HepG2 (cell line): ENCODE measurements at regions not wholly inside any gene's neighbourhood (a gene's known extent, or its start where the extent isn't known, plus 50 kb on each side); places are given as distances from the start of the nearest gene placed in this dataset.

ENCODE experiments used
- ATAC-seq: fragments of 200-7000 bp; cut with Tn5 transposase; 3 replicates; pipeline ENCODE4 v1.9.1; 2020; ENCODE audit warnings: mild to moderate bottlenecking, moderate library complexity
- BruUV-seq: library from RNA; stranded (reverse); fragments of 400-500 nt; replicated peaks from 2 replicates; lab custom pipeline; 2021; lab: Mats Ljungman, UMichigan
- CTCF ChIA-PET: fragments of 300-600 bp; formaldehyde crosslinking; extraction: SDS; loops from one replicate; lab custom pipeline; 2021; ENCODE audit warnings: low total read pairs, inconsistent platforms, low intra/inter-chr PET ratio; lab: Yijun Ruan, JAX
- POLR2A ChIA-PET: fragments of 350-600 bp; sonication (Branson Sonifier 250); formaldehyde crosslinking; loops from one replicate; lab custom pipeline; 2020; ENCODE audit warnings: antibody characterized with exemption, inconsistent platforms; lab: Yijun Ruan, JAX
- DNase-seq: peaks from one replicate; pipeline ENCODE4 v3.0.0-alpha.2; 2015; ENCODE audit warnings: low spot score
- FAIRE-seq: peaks from 3 replicates; lab custom pipeline; 2011; peaks lifted over from hg19 to GRCh38; lab: Jason Lieb, UNC
- H2AFZ ChIP-seq: one replicate; pipeline ENCODE4 v1.6.1; 2011; ENCODE audit warnings: low read length, inconsistent platforms
- H3K27ac ChIP-seq: fragments of 300-600 bp; 3 replicates; pipeline ENCODE4 v1.8.0; 2011; ENCODE audit warnings: mixed run types, mild to moderate bottlenecking, mixed read lengths, low read length, inconsistent platforms; ENCODE audit not compliant: insufficient read depth; ENCODE audit errors: extremely low read length
- H3K27me3 ChIP-seq, 2 experiments: fragments of 200-600 bp in 1 of 2; 2 replicates in 1 of 2; 3 replicates in 1 of 2; pipeline versions ENCODE4 v1.6.0 to v1.8.0; 2011; ENCODE audit warnings: low read length in 2 of 2, mild to moderate bottlenecking in 2 of 2, moderate library complexity in 2 of 2, inconsistent platforms in 1 of 2; ENCODE audit not compliant: insufficient read depth in 2 of 2, control insufficient read depth in 1 of 2
- H3K36me3 ChIP-seq, 2 experiments: fragments of 200-600 bp in 1 of 2; replicated peaks in 1 of 2; 2 replicates in 1 of 2; 3 replicates in 1 of 2; pipeline versions ENCODE4 v1.5.1 to v1.8.0; 2011; ENCODE audit warnings: low read length in 2 of 2, inconsistent platforms in 1 of 2; ENCODE audit not compliant: insufficient read depth in 2 of 2, control insufficient read depth in 1 of 2
- H3K4me1 ChIP-seq: 2 replicates; pipeline ENCODE4 v1.5.1; 2012; ENCODE audit warnings: low read length, inconsistent platforms; ENCODE audit not compliant: insufficient read depth
- H3K4me2 ChIP-seq: 2 replicates; pipeline ENCODE4 v1.6.0; 2011; ENCODE audit warnings: low read depth, low read length, inconsistent platforms
- H3K4me3 ChIP-seq, 3 experiments: fragments of 200-600 bp in 1 of 3; sonication (generic), shearing (Covaris generic) in 1 of 3; replicated peaks in 1 of 3; 2 replicates each; pipeline ENCODE4 v1.5.1; 2011 to 2016; ENCODE audit warnings: low read length in 3 of 3, inconsistent platforms in 2 of 3, low read depth in 2 of 3, mild to moderate bottlenecking in 2 of 3, control low read depth in 1 of 3, mixed read lengths in 1 of 3; ENCODE audit not compliant: insufficient read depth in 1 of 3
- H3K79me2 ChIP-seq: one replicate; pipeline ENCODE4 v1.6.1; 2011; ENCODE audit warnings: low read length, inconsistent platforms; ENCODE audit not compliant: insufficient read depth
- H3K9ac ChIP-seq: 2 replicates; pipeline ENCODE4 v1.6.0; 2011; ENCODE audit warnings: mild to moderate bottlenecking, low read depth, low read length, inconsistent platforms; ENCODE audit not compliant: insufficient read depth
- H3K9me3 ChIP-seq: 2 replicates; pipeline ENCODE4 v1.5.1; 2012; ENCODE audit warnings: mild to moderate bottlenecking, low read length
- H4K20me1 ChIP-seq: 2 replicates; pipeline ENCODE4 v1.6.0; 2011; ENCODE audit warnings: inconsistent platforms, mild to moderate bottlenecking, low read length, moderate library complexity; ENCODE audit not compliant: insufficient read depth
- ATF7 ChIP-seq, 2 experiments: fragments of 450-650 bp in 1 of 2; sonication (generic) in 1 of 2; formaldehyde crosslinking in 1 of 2; IDR thresholded peaks; 2 replicates each; pipeline versions ENCODE4 v1.4.0 to v1.6.1; 2016 to 2020; ENCODE audit warnings: antibody characterized with exemption in 1 of 2, mild to moderate bottlenecking in 1 of 2, missing genetic modification reagents in 1 of 2
- CEBPB ChIP-seq: IDR thresholded peaks from 2 replicates; pipeline ENCODE4 v1.6.1; 2011; ENCODE audit warnings: low read depth, low read length, improper control_type of control experiment, borderline replicate concordance
- HNF4G ChIP-seq, 2 experiments: sonication (generic) in 1 of 2; formaldehyde crosslinking in 1 of 2; IDR thresholded peaks; 2 replicates each; pipeline versions ENCODE4 v1.4.0 to v1.6.1; 2011 to 2020; ENCODE audit warnings: borderline replicate concordance in 2 of 2, low read depth in 2 of 2, mild to moderate bottlenecking in 2 of 2, low read length in 1 of 2, missing genetic modification reagents in 1 of 2, moderate library complexity in 1 of 2
- KLF16 ChIP-seq, 2 experiments: sonication (generic) in 1 of 2; formaldehyde crosslinking in 1 of 2; IDR thresholded peaks; 2 replicates each; pipeline versions ENCODE4 v1.6.1 to v1.8.0; 2016 to 2023; ENCODE audit warnings: missing genetic modification reagents in 2 of 2, missing compliant biosample characterization in 1 of 2
- SOX13 ChIP-seq, 3 experiments: fragments of 450-650 bp in 1 of 3; sonication (generic) in 1 of 3; formaldehyde crosslinking in 1 of 3; IDR thresholded peaks in 2 of 3; conservative IDR thresholded peaks in 1 of 3; 2 replicates each; pipeline versions ENCODE4 v1.5.0 to v1.6.1; 2016 to 2020; ENCODE audit warnings: antibody characterized with exemption in 1 of 3, mild to moderate bottlenecking in 1 of 3, missing compliant biosample characterization in 1 of 3, missing genetic modification reagents in 1 of 3, moderate library complexity in 1 of 3
- TAF1 ChIP-seq: sonication (generic); formaldehyde crosslinking; IDR thresholded peaks from 2 replicates; pipeline ENCODE4 v1.4.0; 2020; ENCODE audit warnings: missing genetic modification reagents
- TRIM22 ChIP-seq: fragments of 450-650 bp; IDR thresholded peaks from 2 replicates; pipeline ENCODE4 v1.6.1; 2017
- ZNF576 ChIP-seq: sonication (generic); formaldehyde crosslinking; IDR thresholded peaks from 2 replicates; pipeline ENCODE4 v1.4.0; 2020; ENCODE audit warnings: mild to moderate bottlenecking, missing genetic modification reagents
- WGBS: methylation state at CpG from one replicate; pipeline ENCODE4 v1.1.6; 2017; ENCODE audit warnings: low lambda C conversion rate; 5-methylcytosine and 5-hydroxymethylcytosine counted together
- in situ Hi-C: cut with HindIII; loops from 2 replicates; pipeline ENCODE4 v1.10.0; 2017; ENCODE audit warnings: low pct_unique_long_range_greater_than_20kb; ENCODE audit not compliant: extremely low pct_ligation_motif_present
- intact Hi-C: fragments of 100-400 bp; cut with micrococcal nuclease; formaldehyde crosslinking; loops from one replicate; pipeline ENCODE4 v1.10.0; 2022; ENCODE audit not compliant: unreplicated experiment
- TF ChIP-seq, protein P1 (sequence below): sonication (generic); formaldehyde crosslinking; IDR thresholded peaks from 2 replicates; pipeline ENCODE4 v1.5.0; 2020; ENCODE audit warnings: mild to moderate bottlenecking, low read depth, missing genetic modification reagents, borderline replicate concordance
- TF ChIP-seq, protein P2 (sequence below): sonication (generic); formaldehyde crosslinking; IDR thresholded peaks from 2 replicates; pipeline ENCODE4 v1.8.0; 2022; ENCODE audit warnings: missing genetic modification reagents, mild to moderate bottlenecking, borderline replicate concordance

- TF ChIP-seq TRIM22: no peak
- TF ChIP-seq TAF1 (CRISPR knock-in tag): no peak
- no peak for TF ChIP-seq KLF16 (CRISPR knock-in tag; IDR thresholded peaks at IDR 0.05)
- no peak for TF ChIP-seq SOX13 (IDR thresholded peaks at IDR 0.05)
- TF ChIP-seq SOX13 (CRISPR knock-in tag; conservative IDR thresholded peaks at IDR 0.05 in 1 of 2, IDR thresholded peaks at IDR 0.05 in 1 of 2): no peak
- no peak for TF ChIP-seq ZNF576 (CRISPR knock-in tag)
- TF ChIP-seq, protein P1, sequence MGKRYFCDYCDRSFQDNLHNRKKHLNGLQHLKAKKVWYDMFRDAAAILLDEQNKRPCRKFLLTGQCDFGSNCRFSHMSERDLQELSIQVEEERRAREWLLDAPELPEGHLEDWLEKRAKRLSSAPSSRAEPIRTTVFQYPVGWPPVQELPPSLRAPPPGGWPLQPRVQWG (CRISPR knock-in tag): no peak
- TF ChIP-seq, protein P2, sequence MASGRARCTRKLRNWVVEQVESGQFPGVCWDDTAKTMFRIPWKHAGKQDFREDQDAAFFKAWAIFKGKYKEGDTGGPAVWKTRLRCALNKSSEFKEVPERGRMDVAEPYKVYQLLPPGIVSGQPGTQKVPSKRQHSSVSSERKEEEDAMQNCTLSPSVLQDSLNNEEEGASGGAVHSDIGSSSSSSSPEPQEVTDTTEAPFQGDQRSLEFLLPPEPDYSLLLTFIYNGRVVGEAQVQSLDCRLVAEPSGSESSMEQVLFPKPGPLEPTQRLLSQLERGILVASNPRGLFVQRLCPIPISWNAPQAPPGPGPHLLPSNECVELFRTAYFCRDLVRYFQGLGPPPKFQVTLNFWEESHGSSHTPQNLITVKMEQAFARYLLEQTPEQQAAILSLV: no peak
Measured at GRCh38 chr14:53532853-53533252, 379.7 kb upstream of the DDHD1 start (continued).

DNA sequence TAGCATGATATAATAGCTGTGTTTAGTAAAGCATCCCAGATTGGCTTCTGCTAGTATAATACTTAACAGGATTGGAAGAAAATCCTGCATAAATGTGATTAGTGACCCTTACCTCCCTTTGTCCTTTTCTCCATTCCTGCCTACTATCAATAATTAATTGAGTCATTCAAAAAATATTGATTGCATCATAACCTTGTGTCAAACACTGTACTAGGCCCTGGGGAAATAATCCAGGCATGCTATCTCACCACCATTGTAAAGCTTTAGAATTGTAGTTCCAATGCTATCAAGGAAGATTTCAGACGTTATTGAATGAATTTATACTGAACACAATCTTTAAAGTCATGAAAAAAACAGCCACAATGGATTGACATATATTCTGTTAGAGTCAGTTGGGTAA lies 378.6 kb upstream of the DDHD1 start:
- WGBS: 37% methylated on average over 1 of the region's 1 CpG
- Histone ChIP-seq H3K9me3 (no peaks in the 10 kb centered on the region), H3K27ac (no peak overlapping the region), H3K4me3 (no peak overlapping the region), H3K79me2 (no peaks in the 10 kb centered on the region), H3K36me3 (no peaks in the 10 kb centered on the region), H3K4me1 (no peaks in the 10 kb centered on the region; the same call in 1 of the 2 replicates), H2AFZ (no peak overlapping the region), H3K27me3 (no peaks in the 10 kb centered on the region), H4K20me1 (no peaks in the 10 kb centered on the region), H3K9ac (no peak overlapping the region), H3K4me2 (no peak overlapping the region)
- in situ Hi-C loops: no loop called here
- DNase-seq (no peak), FAIRE-seq (no peak), ATAC-seq (no peak)
- BruUV-seq: no TSS peak
- CTCF ChIA-PET: no interaction called here
- intact Hi-C loops: loop anchor here (10.0 kb wide), 1 partner anchor 313 kb away; no protein-coding TSS in a partner anchor
- POLR2A ChIA-PET: no interaction called here
- TF ChIP-seq HNF4G (IDR thresholded peaks at IDR 0.05; ENCODE audit: borderline replicate concordance, low read depth, low read length): no peak
- no peak for TF ChIP-seq HNF4G (CRISPR knock-in tag; IDR thresholded peaks at IDR 0.05; ENCODE audit: borderline replicate concordance, low read depth)
- peak; percentile 66; the same call in 1 of the 2 replicates for TF ChIP-seq CEBPB
- TF ChIP-seq ATF7 (IDR thresholded peaks at IDR 0.05): peak; percentile 47; the same call in 1 of the 2 replicates
- no peak for TF ChIP-seq ATF7 (CRISPR knock-in tag; IDR thresholded peaks at IDR 0.05)
